GM23338 (cell line): ENCODE measurements at regions not wholly inside any gene's neighbourhood (a gene's known extent, or its start where the extent isn't known, plus 50 kb on each side); places are given as distances from the start of the nearest gene placed in this dataset.

Experiments
- ATAC-seq: fragments of 200-7000 bp; cut with Tn5 transposase; 3 replicates; pipeline ENCODE4 v1.9.1; 2020
- DNase-seq: peaks from one replicate; pipeline ENCODE4 v3.0.0-alpha.2; 2015; ENCODE audit warnings: low spot score
- H2AFZ ChIP-seq: fragments of 200-600 bp; sonication (generic); 2 replicates; pipeline ENCODE4 v1.8.0; 2016; ENCODE audit warnings: antibody characterized with exemption, mild to moderate bottlenecking, moderate library complexity
- H3F3A ChIP-seq: fragments of 200-600 bp; sonication (generic); replicated peaks from 2 replicates; pipeline ENCODE4 v1.8.0; 2017; ENCODE audit warnings: antibody characterized with exemption, mixed run types, low read depth
- H3K27ac ChIP-seq: fragments of 200-600 bp; sonication (generic); 2 replicates; pipeline ENCODE4 v1.6.1; 2016; ENCODE audit warnings: low read depth
- H3K27me3 ChIP-seq: fragments of 200-600 bp; sonication (generic); 2 replicates; pipeline ENCODE4 v1.8.0; 2016; ENCODE audit warnings: mild to moderate bottlenecking, mixed run types, moderate library complexity; ENCODE audit not compliant: insufficient read depth
- H3K36me3 ChIP-seq: fragments of 200-600 bp; sonication (generic); 2 replicates; pipeline ENCODE4 v1.8.0; 2016; ENCODE audit warnings: mild to moderate bottlenecking; ENCODE audit not compliant: insufficient read depth
- H3K4me1 ChIP-seq: fragments of 200-600 bp; sonication (generic); 2 replicates; pipeline ENCODE4 v1.8.0; 2016; ENCODE audit warnings: mild to moderate bottlenecking, moderate library complexity; ENCODE audit not compliant: insufficient read depth
- H3K4me2 ChIP-seq: fragments of 200-600 bp; sonication (generic); 2 replicates; pipeline ENCODE4 v1.7.1; 2017; ENCODE audit warnings: mixed run types
- H3K4me3 ChIP-seq: fragments of 200-600 bp; sonication (generic); 2 replicates; pipeline ENCODE4 v1.6.1; 2016; ENCODE audit warnings: mixed run types
- H3K79me2 ChIP-seq: fragments of 200-600 bp; sonication (generic); replicated peaks from 2 replicates; pipeline ENCODE4 v1.8.0; 2017; ENCODE audit warnings: mild to moderate bottlenecking; ENCODE audit not compliant: insufficient read depth
- H3K9me2 ChIP-seq: fragments of 200-600 bp; sonication (generic); 2 replicates; pipeline ENCODE4 v1.8.0; 2017; ENCODE audit not compliant: insufficient read depth
- H4K20me1 ChIP-seq: fragments of 200-600 bp; sonication (generic); replicated peaks from 2 replicates; pipeline ENCODE4 v1.8.0; 2017; ENCODE audit warnings: mild to moderate bottlenecking; ENCODE audit not compliant: insufficient read depth
- H3K27ac Mint-ChIP-seq: 2 replicates; pipeline ENCODE4 v1.8.0; 2020; ENCODE audit warnings: inconsistent platforms, mild to moderate bottlenecking, moderate library complexity, mixed read lengths
- H3K27me3 Mint-ChIP-seq: 3 replicates; pipeline ENCODE4 v1.8.0; 2022; ENCODE audit warnings: low read depth, mild to moderate bottlenecking, moderate library complexity, mixed read lengths, inconsistent platforms; ENCODE audit not compliant: insufficient read depth, poor library complexity
- H3K36me3 Mint-ChIP-seq: 3 replicates; pipeline ENCODE4 v1.8.0; 2021; ENCODE audit warnings: low read depth, mild to moderate bottlenecking, inconsistent platforms, moderate library complexity, mixed read lengths
- H3K4me1 Mint-ChIP-seq: 3 replicates; pipeline ENCODE4 v1.8.0; 2020; ENCODE audit warnings: mild to moderate bottlenecking, inconsistent platforms, mixed read lengths
- H3K4me3 Mint-ChIP-seq: 3 replicates; pipeline ENCODE4 v1.8.0; 2021; ENCODE audit warnings: moderate library complexity, mild to moderate bottlenecking, inconsistent platforms, mixed read lengths
- H3K9me3 Mint-ChIP-seq: 3 replicates; pipeline ENCODE4 v1.8.0; 2020; ENCODE audit warnings: moderate library complexity, mild to moderate bottlenecking, inconsistent platforms, mixed read lengths
- CREB1 ChIP-seq: fragments of 250-450 bp; sonication (Bioruptor Pico); IDR thresholded peaks from 2 replicates; pipeline ENCODE4 v1.5.0; 2020; ENCODE audit warnings: low read depth, mild to moderate bottlenecking, moderate library complexity
- CTCF ChIP-seq, 2 experiments: fragments of 200-600 bp in 1 of 2; sonication (generic) in 1 of 2; conservative IDR thresholded peaks; 2 replicates each; pipeline versions ENCODE4 v1.5.1 to v1.6.1; 2016 to 2017; ENCODE audit warnings: antibody characterized with exemption in 2 of 2, low read depth in 2 of 2, mild to moderate bottlenecking in 2 of 2, moderate library complexity in 1 of 2
- ETS1 ChIP-seq: IDR thresholded peaks from 2 replicates; pipeline ENCODE4 v1.6.1; 2016; ENCODE audit warnings: antibody characterized with exemption
- EZH2 ChIP-seq: fragments of 200-600 bp; sonication (generic); IDR thresholded peaks from one replicate; pipeline ENCODE4 v1.8.0; 2017; ENCODE audit warnings: antibody characterized with exemption, mild to moderate bottlenecking, low read depth; ENCODE audit not compliant: unreplicated experiment
- JUNB ChIP-seq: IDR thresholded peaks from one replicate; pipeline ENCODE4 v1.6.1; 2016; ENCODE audit warnings: antibody characterized with exemption; ENCODE audit not compliant: unreplicated experiment
- POLR2AphosphoS5 ChIP-seq: IDR thresholded peaks from 2 replicates; pipeline ENCODE4 v1.6.1; 2016; ENCODE audit warnings: antibody characterized with exemption, low read depth
- STAT1 ChIP-seq: IDR thresholded peaks from one replicate; pipeline ENCODE4 v1.6.1; 2016; ENCODE audit warnings: antibody characterized with exemption; ENCODE audit not compliant: unreplicated experiment
- ZNF114 ChIP-seq: fragments of 250-450 bp; sonication (Bioruptor Pico); IDR thresholded peaks from 2 replicates; pipeline ENCODE4 v1.5.0; 2020; ENCODE audit warnings: mild to moderate bottlenecking, moderate library complexity
- ZNF331 ChIP-seq: fragments of 250-450 bp; sonication (Bioruptor Pico); IDR thresholded peaks from 2 replicates; pipeline ENCODE4 v1.5.0; 2020; ENCODE audit warnings: low read depth, mild to moderate bottlenecking, moderate library complexity
- ZNF462 ChIP-seq: fragments of 250-450 bp; sonication (Bioruptor Pico); IDR thresholded peaks from 2 replicates; pipeline ENCODE4 v1.5.0; 2020; ENCODE audit warnings: mild to moderate bottlenecking, moderate library complexity

GRCh38 chr11:41848349-41848748 is 388.9 kb upstream of the LRRC4C start (continued):
- TF ChIP-seq ZNF462 (CRISPR knock-in tag) (no peak), EZH2 (no peak), CREB1 (CRISPR knock-in tag) (no peak), STAT1 (no peak)

- Histone ChIP-seq H3K4me1 (peaks cover 6% of the 10 kb centered on the region), H3F3A (no peaks in the 10 kb centered on the region), H3K4me3 (no peak overlapping the region), H3K36me3 (no peaks in the 10 kb centered on the region), H3K9me2 (no peaks in the 10 kb centered on the region), H3K79me2 (no peaks in the 10 kb centered on the region), H3K4me2 (no peak overlapping the region), H2AFZ (no peak overlapping the region), H4K20me1 (no peaks in the 10 kb centered on the region), H3K27ac (no peak overlapping the region), H3K27me3 (no peaks in the 10 kb centered on the region)
- Mint-ChIP-seq H3K36me3 (no peaks in the 10 kb centered on the region; the same call in 2 of the 3 replicates), H3K4me1 (peaks cover 9% of the 10 kb centered on the region; the same call in 2 of the 3 replicates), H3K27ac (no peak overlapping the region), H3K27me3 (no peaks in the 10 kb centered on the region), H3K4me3 (no peak overlapping the region), H3K9me3 (peaks cover 34% of the 10 kb centered on the region; the same call in 2 of the 3 replicates)
- ATAC-seq (no peak), DNase-seq (no peak)
- TF ChIP-seq JUNB (no peak), CTCF (conservative IDR thresholded peaks at IDR 0.05; ENCODE audit: low read depth in 2 of 2) (no peak), ZNF114 (CRISPR knock-in tag) (no peak), STAT1 (no peak), POLR2AphosphoS5 (no peak), ZNF331 (CRISPR knock-in tag) (no peak), ETS1 (no peak), CREB1 (CRISPR knock-in tag) (no peak)
Observed at GRCh38 chr11:41849250-41849649, 389.8 kb upstream of the LRRC4C start.
